ENCODE measurements at regions not wholly inside any gene's neighbourhood (a gene's known extent, or its start where the extent isn't known, plus 50 kb on each side); places are given as distances from the start of the nearest gene placed in this dataset.

GRCh38 chr6:27065183-27065582, 182.3 kb upstream of the PRSS16 start:
- Mint-ChIP-seq H3K4me1 (peaks cover 11% of the 10 kb centered on the region), H3K36me3 (no peaks in the 10 kb centered on the region), H3K27ac (no peak overlapping the region), H3K4me3 (no peak overlapping the region), H3K27me3 (ENCODE audit: low read depth) (no peaks in the 10 kb centered on the region), H3K9me3 (no peaks in the 10 kb centered on the region)
- POLR2A ChIA-PET = no interaction called here
- TF ChIP-seq ZNF425 (CRISPR knock-in tag; conservative IDR thresholded peaks at IDR 0.05) = no peak
- no peak for TF ChIP-seq JUN (CRISPR knock-in tag; IDR thresholded peaks at IDR 0.05)
- no peak for TF ChIP-seq TCF7 (CRISPR knock-in tag; IDR thresholded peaks at IDR 0.05; ENCODE audit: low read depth)
- no peak for TF ChIP-seq RELA (CRISPR knock-in tag; IDR thresholded peaks at IDR 0.05; ENCODE audit: borderline replicate concordance)
- no peak for TF ChIP-seq STAT6 (CRISPR knock-in tag; conservative IDR thresholded peaks at IDR 0.05; ENCODE audit: low read depth)
- TF ChIP-seq SP1 (CRISPR knock-in tag; conservative IDR thresholded peaks at IDR 0.05) = no peak
- no peak for TF ChIP-seq TEAD4 (CRISPR knock-in tag; IDR thresholded peaks at IDR 0.05)
- no peak for TF ChIP-seq ATF1 (CRISPR knock-in tag; IDR thresholded peaks at IDR 0.05)
- no peak for TF ChIP-seq HMGXB4 (CRISPR knock-in tag; IDR thresholded peaks at IDR 0.05)
- no peak for TF ChIP-seq ZNF121 (CRISPR knock-in tag; IDR thresholded peaks at IDR 0.05)
- TF ChIP-seq ZNF317 (CRISPR knock-in tag; IDR thresholded peaks at IDR 0.05; ENCODE audit: borderline replicate concordance, low read depth) = no peak
- TF ChIP-seq TEAD1 (CRISPR knock-in tag; IDR thresholded peaks at IDR 0.05) = no peak
- TF ChIP-seq ZNF532 (CRISPR knock-in tag; IDR thresholded peaks at IDR 0.05; ENCODE audit: borderline replicate concordance) = no peak
- DNase-seq (ENCODE audit: low spot score) = no peak
- no peak for ATAC-seq
- CTCF ChIA-PET = no interaction called here

- no peak for DNase-seq (ENCODE audit: low spot score)
- ATAC-seq = peak; percentile 97
- ChIA-PET POLR2A (no interaction called here), CTCF (interaction anchor here (0.8 kb wide), 2 partner anchors 12 to 471 kb away, joined by 4 read pairs; no protein-coding TSS in a partner anchor)
- Mint-ChIP-seq H3K9me3 (no peaks in the 10 kb centered on the region), H3K27me3 (ENCODE audit: low read depth) (no peaks in the 10 kb centered on the region), H3K4me3 (peak overlapping the region; percentile 18), H3K4me1 (peaks cover 11% of the 10 kb centered on the region), H3K36me3 (no peaks in the 10 kb centered on the region), H3K27ac (peak overlapping the region; percentile 61)
- TF ChIP-seq IRF2 (CRISPR knock-in tag; IDR thresholded peaks at IDR 0.05; ENCODE audit: borderline replicate concordance, low read depth) (no peak), MLX (CRISPR knock-in tag; IDR thresholded peaks at IDR 0.05) (no peak), USF1 (CRISPR knock-in tag; IDR thresholded peaks at IDR 0.05) (no peak), EMX1 (CRISPR knock-in tag; IDR thresholded peaks at IDR 0.05) (no peak), ZSCAN18 (CRISPR knock-in tag; IDR thresholded peaks at IDR 0.05) (no peak), PREB (CRISPR knock-in tag; IDR thresholded peaks at IDR 0.05; ENCODE audit: borderline replicate concordance) (no peak), ZNF138 (CRISPR knock-in tag; conservative IDR thresholded peaks at IDR 0.05) (no peak)
These were observed 181.1 kb upstream of the PRSS16 start for GRCh38 chr6:27066381-27066780.

Data from WTC11 (cell line).